NCI-H2107 (cell line): ENCODE measurements at regions not wholly inside any gene's neighbourhood (a gene's known extent, or its start where the extent isn't known, plus 50 kb on each side); places are given as distances from the start of the nearest gene placed in this dataset.
"Not testable (repeated sequence)": the region's sequence is repeated elsewhere in the genome, so short reads cannot be mapped to it uniquely, and the experiment has no call there.

ENCODE experiments used
- DNase-seq: peaks from one replicate; lab custom pipeline; 2025; lab: John Stamatoyannopoulos, UW

DNA sequence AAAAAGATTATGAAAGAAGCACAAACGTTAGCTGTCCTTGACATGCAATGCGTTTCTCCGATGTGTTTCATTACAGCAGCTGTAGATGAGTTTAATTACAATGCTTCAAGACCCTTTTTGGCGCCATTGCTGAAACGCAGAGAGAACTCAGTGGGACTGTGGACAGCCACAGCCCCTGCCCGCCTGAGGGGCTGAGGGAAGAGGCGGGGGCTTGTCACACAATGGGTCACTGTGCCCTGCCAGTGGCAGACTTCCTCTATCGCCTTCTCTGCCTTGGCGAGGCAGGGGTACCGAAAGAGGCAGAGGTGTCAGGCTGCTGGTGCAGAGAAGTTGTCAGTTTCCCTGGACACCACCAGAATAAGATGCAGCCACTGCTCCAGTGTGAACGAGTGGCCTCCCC lies 252.0 kb downstream of the NR2F2 start:
- no peak for DNase-seq

DNA sequence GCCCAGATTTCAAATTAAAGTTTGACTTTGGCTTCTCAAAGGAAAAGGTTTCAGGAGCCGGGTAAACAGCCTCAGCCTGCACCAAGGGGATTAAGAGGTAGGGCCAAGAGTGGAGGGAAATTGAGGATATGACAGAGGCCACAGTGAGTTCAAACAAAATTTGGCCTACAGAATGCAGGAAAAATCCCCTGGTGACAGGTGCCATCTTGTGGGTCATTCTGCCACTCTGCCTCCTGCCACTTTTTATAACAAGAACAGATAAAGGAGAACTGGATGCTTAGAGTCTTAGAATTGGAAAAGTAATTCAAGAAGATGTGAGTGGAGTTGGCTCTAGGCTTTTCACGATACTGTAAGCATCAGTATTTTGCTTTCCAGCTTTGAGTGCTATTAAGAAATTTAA lies 253.2 kb downstream of the NR2F2 start:
- no peak for DNase-seq

DNA sequence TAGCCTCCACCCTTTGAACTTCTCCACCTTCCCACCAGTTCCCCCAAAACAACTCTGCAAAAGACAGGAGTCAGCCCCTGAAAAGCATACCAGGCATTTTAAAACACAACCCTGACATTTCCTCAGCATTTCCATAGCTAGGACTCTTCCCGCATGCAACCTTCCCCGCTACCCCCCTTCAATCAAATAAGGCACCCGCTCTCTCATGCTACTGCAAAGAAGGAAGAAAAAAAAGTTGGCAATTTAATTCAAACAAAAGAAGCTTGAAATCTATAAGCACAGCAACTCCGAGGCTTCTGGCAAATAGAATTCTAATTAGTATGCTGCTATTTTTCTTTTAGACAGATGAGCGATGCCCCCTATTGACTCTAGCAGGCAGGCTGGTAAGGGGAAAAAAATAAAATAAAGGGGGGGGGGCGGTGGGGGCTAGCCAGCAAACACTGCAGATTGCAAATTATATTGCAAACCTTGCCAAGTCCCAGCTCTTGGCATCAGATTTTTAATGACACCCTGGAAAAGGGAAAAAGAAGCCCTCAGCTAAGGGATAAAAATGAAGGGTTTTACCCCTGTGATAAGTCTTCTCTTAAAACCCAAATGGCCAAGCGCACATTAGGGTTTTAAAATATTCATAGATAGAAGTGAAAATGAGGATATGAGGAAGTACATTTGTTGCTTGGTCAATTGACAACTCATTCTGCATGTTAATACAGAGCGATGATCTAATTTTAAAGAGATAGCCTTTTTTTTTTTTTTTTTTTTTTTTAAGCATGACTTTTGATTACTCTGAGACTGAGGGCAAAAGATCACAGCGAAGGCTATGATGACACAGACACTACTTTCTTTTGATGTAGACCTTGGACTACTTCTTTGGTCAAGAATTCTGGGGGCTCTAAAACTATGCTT lies 255.2 kb downstream of the NR2F2 start:
- DNase-seq: no peak

- DNase-seq: no peak
Measured at GRCh38 chr15:96586901-96587300, 256.4 kb downstream of the NR2F2 start.

GRCh38 chr15:96589864-96590263 lies 259.4 kb downstream of the NR2F2 start:
- no peak for DNase-seq

DNA sequence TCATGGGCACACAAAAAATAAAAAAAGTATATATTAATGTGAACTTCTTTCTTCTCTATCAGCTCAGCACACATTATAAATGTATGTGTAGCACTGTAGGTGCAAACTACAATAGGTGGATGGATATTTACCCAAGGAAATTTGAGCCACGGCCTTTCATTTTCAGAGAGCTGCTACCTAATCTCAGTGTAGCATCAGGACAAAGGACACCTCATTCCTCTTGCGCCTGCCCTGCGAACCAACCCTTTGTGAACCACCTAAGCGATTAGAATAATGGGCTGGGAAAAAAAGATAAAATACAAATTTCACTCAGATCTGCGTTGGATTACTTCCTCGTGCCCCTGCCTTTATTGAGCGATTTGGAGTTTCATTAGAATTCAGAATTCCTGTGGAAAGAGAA lies 263.2 kb downstream of the NR2F2 start:
- DNase-seq: no peak

DNA sequence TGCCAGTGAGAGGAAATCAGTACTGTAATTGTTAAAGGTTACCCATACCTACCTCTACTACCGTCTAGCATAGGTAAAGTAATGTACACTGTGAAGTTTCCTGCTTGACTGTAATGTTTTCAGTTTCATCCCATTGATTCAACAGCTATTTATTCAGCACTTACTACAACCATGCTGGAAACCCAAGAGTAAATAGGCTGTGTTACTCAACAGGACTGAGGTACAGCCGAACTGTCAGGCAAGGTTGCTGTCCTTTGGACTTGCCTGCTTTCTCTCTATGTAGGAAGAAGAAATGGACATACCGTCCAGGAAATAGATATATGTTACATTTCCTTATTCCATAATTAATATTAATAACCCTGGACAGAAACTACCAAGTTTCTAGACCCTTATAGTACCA lies 265.5 kb downstream of the NR2F2 start:
- DNase-seq: no peak

- DNase-seq: no peak
Measured at GRCh38 chr15:96598514-96598913, 268.0 kb downstream of the NR2F2 start.

DNA sequence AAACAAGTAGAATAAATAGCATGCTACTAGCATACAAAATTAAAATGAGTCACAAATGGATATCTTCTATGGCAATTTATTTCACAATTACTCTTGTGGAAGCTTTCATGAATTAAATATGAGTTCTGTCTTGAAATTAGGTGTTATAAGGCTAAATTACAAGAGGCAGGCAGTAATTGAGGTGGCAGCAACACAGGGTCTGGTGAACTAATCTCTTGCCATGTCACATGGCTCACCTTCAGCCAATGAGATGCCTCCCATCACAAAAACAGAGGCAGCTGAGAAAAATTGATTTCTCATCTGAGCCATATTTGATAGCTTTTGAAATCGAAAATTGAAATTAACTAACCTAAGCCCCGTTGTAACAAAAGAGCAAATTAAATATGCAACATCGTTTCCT lies 268.8 kb downstream of the NR2F2 start:
- DNase-seq: no peak

- DNase-seq: no peak
Measured at GRCh38 chr15:96600350-96600749, 269.9 kb downstream of the NR2F2 start.

GRCh38 chr15:96606617-96607016 lies 276.1 kb downstream of the NR2F2 start:
- no peak for DNase-seq

GRCh38 chr15:96610757-96611156 lies 280.3 kb downstream of the NR2F2 start:
- DNase-seq: no peak

- DNase-seq: no peak
Measured at GRCh38 chr15:96612917-96613316, 282.4 kb downstream of the NR2F2 start.

DNA sequence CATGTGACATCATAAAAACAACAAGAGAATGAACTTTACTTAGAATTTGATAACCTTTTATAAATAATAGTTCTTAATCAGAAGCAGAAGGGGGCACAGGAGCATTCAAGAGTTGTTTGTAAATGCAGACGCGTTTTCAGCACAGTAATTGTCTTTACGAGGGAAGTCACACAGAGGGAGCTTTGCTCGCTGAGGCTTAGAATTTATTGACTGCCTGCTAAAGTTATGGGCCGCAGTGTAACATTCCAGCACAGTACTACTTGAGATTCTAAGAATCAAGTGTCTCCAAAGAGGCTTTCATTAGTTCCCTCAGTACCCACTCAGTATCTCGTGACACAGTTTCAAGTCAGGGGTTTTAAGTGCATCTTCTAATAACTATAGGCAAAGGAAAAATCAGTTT lies 288.7 kb downstream of the NR2F2 start:
- DNase-seq: no peak

- no peak for DNase-seq
Measured at GRCh38 chr15:96622714-96623113, 292.2 kb downstream of the NR2F2 start.

DNA sequence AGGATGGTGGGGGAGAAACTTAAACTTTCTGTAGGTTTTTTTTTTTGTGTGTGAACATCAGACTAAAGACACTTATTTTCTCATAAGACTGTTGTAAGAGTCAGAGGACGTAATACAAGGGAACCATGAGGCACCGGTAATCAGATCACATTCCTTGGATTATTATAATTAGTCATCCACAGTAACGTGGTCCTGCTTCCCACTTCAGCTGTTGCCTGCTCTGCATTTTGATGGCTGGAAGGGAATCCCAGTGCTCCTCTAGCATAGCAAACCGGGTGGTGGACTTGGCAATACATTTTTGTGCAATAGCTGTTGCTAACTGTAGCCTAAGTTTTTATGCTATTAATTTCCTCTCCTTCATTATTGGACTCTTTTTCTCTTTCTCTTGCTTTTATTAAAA lies 294.8 kb downstream of the NR2F2 start:
- DNase-seq: no peak

DNA sequence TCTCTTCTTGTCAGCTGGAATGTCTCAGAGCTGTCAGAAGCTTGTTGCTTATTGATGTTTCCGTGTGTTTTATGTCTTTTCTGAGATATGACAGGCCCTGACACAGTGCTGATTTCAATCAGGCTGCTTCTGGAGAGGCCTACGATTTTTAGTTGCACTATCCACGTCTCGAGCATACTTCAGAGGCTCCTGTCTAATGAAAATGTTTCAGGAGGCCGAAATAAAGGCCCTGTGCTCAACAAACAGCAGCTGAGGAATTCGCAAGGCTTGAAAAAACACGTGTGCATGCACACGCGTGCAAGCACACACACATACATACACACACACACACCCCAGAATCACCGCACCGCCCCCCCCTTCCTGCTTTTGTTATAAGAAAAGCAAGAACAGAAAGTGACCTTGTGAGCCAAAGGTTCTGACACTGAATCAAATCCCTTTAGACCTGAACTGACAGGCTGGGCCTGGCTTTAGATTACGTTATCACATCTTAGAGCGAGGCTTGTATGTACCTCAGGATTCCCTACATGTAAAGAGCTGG lies 296.6 kb downstream of the NR2F2 start:
- no peak for DNase-seq

DNA sequence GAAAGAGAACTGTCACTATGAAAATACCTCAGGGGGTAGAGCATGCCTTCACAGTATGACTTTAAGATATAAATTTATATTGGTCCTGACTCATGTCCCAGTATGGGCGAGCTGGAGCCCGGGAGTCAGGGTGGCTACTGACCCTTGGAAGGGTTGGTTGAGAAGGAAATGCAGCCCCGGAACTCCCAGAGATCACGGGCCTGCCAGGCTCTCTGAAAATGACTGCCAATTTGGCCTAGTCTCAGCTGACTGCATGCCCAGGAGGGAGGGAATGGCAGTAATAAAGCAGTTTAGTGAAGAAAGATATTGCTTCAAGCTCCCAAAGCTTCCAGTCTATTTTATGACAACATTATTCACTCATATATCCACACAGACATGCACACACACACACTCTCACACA lies 299.0 kb downstream of the NR2F2 start:
- DNase-seq: no peak

DNA sequence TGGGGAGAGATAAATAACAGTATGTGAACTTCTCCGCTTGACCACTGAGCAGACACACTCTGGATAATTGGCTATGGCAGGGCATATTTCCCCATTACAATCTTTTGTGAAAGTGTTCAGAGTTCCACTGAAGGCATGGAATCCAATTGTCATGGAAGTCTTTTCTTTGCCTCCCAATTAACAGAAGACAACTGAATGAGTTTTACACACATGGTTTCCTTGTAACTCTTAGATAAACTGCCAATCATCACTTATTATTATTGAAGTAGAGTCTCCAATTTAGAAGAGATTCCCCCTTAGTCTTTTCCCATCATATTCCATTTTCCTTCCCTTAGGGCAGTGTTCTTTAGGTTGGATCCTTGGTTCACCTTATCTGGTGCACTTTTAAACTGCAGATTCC lies 308.3 kb downstream of the NR2F2 start:
- no peak for DNase-seq

- no peak for DNase-seq
Measured at GRCh38 chr15:96645796-96646195, 315.3 kb downstream of the NR2F2 start.

DNA sequence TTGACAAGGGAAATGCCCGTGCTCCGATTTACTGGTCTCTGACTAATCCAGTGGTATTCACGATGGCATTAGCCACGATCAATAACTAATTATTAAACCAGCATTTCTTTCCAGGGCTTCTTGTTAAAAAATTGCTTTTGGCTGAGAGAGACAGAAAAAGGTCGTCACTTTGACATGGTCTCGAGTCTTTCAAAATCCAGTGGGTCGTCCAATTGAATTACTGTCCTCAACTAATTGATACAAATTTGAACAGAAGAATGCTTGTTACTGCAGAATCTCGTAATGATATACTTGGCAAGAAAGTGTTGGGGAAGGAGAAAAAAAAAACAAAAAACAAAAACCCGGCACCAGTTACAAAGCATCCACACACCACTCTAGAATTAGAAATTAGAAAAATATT lies 318.4 kb downstream of the NR2F2 start:
- no peak for DNase-seq

DNA sequence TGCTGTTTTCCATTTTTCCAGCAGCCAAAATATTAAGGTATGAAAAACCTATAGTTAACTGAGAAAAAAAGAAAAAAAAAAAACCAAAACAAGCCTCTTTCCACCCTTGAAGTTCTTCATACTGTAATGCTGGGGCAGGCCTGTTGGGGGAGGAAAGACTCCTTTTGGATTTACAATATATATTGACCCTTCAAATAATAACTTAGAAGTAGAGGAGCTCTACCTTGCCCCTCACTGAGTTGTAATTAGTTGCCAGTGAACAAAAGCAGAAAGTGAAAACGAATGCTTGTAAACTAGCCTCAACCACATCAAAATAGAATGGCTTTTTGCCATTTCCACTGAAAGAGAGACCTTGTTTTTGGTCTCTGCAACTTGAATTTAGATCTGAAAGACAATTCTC lies 326.6 kb downstream of the NR2F2 start:
- DNase-seq: no peak

GRCh38 chr15:96666979-96667378 lies 336.5 kb downstream of the NR2F2 start:
- DNase-seq: not testable (repeated sequence)

- DNase-seq: no peak
Measured at GRCh38 chr15:96670389-96670788, 339.9 kb downstream of the NR2F2 start.
